Right ventricle myocardium superior (tissue), 1 donor: ENCODE measurements at regions not wholly inside any gene's neighbourhood (a gene's known extent, or its start where the extent isn't known, plus 50 kb on each side); places are given as distances from the start of the nearest gene placed in this dataset.
A peak's percentile ranks its signal among the peaks of the same experiment; 100 is the strongest.
"Not testable (repeated sequence)": the region's sequence is repeated elsewhere in the genome, so short reads cannot be mapped to it uniquely, and the experiment has no call there.

Experiments
- ATAC-seq: fragments of 200-7000 bp; cut with Tn5 transposase; one replicate; pipeline ENCODE4 v1.9.1; 2020; ENCODE audit warnings: mild to moderate bottlenecking; ENCODE audit not compliant: poor library complexity
- DNase-seq: peaks from one replicate; pipeline ENCODE4 v3.0.0-alpha.2; 2020
- intact Hi-C: fragments of 100-400 bp; cut with DNase I; formaldehyde crosslinking; loops from one replicate; pipeline ENCODE4 v1.11.2; 2022
- donor health status: DM: no; HTN: yes; CAD: no; lungs with severe emphysema.

DNA sequence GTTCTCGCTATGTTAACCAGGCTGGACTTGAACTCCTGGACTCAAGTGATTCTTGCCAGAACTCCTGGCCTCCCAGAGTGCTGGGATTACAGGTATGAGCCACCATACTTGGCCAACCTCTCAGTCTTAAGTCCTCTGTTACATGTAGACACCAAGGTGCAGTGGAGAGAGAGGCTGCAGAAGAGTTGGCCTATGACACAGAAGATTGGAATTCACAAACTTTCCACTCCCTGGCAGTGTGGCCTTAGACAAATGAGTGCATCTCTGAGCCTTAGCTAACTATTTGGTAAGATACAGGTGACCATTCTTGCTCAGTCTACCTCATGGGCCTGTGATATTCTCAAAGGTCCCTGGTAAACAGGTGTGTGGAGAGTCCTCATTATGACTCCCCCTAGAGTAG, 159.7 kb downstream of the MYCN start:
- DNase-seq, result no peak
- no peak for ATAC-seq
- intact Hi-C loops, result no loop called here

DNA sequence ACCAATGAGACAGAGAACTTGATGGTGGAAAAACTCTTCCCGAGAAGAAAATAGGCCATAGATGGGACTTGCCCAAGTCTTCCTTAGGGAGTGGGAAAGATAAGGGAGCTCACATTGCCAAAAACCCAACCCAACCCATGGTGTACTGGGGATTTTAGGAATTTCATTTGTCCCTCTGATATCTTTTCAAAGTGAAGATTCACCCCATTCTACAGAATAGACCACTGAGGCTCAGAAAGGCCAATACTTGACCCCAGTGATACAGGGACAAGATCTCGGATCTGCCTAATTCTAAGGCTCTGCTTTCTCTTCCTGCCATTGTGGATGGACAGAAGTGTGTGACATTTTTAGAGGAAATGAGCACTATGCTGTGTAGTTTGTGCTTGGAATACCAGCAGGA, 159.0 kb downstream of the MYCN start:
- intact Hi-C loops, result no loop called here
- ATAC-seq (no peak), DNase-seq (no peak)

DNA sequence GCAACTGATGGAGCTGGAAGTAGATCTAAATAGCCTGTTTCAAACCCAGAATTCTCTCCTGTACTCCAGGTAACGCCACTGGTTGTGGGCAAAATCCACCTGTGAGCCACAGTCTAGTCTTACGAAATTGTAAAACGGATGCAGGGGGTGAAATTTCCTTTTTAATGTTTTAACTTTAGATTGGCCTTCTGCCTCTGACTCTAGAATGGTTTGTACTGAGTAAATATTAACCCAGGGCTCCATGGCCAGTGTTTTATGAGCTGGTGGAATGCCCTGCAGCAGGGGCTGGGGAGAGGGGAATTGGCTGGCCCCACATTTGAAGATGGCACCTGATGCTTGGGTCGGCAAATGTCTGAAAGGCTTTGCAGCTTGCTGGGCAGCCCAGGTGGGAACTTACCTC, 156.6 kb downstream of the MYCN start:
- ATAC-seq (no peak), DNase-seq (no peak)
- intact Hi-C loops, result no loop called here

DNA sequence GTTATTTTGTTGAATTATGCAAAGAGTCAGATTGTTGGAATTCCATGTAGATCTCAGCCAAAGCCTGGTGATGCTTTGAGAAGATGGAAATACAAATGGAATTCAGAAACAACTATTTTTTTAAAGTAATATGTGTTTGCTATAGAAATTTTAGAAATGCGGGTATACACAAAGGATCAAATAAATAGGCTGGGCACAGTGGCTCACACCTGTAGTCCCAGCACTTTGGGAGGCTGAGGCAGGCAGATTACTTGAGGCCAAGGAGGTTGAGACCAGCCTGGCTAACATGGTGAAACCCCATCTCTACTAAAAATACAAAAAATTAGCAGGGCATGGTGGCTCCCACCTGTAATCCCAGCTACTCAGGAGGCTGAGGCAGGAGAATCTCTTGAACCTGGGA, 155.1 kb downstream of the MYCN start:
- intact Hi-C loops, DNase-seq, ATAC-seq: not testable (repeated sequence)

DNA sequence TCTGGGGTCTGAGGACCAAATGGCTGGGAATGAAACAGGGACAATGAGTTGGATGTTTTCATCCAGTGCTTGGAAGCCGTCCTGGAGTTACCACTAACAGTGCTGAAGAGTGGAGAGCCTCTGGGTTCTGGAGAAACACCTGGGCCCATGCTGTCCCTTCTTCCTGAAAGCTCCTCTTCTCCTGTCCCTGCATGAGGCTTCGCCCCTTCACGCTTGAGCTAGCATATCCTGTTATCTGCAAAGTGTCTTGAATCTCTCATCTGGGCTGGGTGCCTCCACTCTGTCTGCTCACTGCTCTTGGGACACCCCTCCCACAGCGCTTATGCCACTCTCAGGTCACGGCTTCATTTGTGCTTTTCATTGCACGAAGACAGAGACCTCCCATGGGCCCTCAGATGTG, 154.5 kb downstream of the MYCN start:
- intact Hi-C loops, result no loop called here
- ATAC-seq (no peak), DNase-seq (no peak)

DNA sequence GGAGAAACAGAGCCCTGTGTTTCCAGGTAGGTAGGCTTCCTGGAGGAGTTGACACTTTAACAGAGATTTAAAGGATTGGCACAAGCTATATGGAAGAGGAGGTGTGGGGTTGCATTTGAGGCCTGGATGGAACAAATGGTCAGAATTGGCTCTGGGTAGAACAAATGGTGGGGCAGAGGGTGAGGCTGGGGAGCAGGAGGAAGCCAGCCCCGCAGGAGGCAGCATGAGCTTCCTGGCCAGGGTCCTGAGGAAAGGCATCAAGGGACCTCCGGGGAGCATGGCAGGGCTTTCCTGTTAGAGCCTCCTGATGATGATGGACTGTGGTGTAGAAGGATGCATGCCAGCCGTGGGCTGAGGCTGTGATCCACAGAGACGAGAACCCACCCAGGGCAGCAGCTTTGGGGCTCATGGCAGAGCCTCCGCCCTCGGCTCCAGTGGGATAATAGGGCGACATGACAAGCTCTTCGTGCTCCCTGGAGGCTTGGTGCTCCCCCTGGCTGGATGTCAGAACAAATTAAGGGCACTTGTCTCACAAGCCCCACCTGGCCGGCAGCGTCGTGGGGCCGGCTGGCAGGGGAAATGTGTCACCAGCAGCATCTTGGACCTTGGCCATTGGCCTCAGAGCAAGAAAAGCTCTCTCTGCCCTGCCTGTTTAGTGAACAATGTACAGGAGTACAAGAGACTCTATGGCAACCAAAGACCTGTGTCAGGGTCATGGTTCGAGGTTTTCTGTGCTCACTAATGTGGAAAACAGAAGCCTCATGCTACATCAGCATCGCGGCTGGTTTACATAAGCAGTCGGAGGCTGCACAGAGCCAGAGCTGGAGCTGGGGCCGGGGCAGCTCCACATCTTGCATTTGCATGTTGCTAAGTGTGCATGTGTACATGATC, 153.5 kb downstream of the MYCN start:
- ATAC-seq (peak; percentile 80), DNase-seq (no peak)
- intact Hi-C loops, result no loop called here

DNA sequence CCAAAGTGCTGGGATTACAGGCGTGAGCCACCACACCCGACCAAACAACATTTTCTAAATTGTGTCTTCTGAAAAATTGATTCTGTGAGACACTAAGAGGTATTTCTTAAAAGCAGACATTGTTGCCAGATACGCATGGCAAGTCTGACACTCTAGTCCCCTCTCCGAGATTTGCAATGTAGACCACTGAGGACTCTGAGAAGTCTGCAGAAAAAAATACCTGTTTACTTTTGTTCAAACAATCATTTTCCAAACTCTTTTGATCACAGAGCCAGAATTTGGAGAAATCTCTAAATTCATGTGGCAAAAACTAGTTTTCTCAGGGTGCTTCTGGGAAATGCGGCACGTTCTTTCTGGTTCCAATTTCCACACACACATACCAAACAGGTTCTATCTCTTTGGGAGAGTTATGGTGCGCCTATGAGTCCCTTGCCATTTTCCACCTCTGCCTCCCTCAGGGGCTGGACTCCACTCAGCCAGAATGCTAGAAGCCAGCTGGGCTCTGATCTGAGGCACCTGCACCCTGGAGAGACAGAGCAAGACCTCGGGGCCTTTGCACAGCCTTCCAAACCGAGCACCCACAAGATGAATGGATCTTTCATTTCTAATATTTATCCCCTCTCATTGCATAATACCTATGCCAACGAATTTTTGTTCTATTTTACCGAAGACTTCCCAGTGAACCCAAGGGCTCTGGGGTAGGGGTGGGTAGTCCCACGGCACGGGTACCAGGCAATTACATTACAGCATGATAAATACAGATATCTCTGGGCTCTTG, 152.7 kb downstream of the MYCN start:
- no peak for DNase-seq

DNA sequence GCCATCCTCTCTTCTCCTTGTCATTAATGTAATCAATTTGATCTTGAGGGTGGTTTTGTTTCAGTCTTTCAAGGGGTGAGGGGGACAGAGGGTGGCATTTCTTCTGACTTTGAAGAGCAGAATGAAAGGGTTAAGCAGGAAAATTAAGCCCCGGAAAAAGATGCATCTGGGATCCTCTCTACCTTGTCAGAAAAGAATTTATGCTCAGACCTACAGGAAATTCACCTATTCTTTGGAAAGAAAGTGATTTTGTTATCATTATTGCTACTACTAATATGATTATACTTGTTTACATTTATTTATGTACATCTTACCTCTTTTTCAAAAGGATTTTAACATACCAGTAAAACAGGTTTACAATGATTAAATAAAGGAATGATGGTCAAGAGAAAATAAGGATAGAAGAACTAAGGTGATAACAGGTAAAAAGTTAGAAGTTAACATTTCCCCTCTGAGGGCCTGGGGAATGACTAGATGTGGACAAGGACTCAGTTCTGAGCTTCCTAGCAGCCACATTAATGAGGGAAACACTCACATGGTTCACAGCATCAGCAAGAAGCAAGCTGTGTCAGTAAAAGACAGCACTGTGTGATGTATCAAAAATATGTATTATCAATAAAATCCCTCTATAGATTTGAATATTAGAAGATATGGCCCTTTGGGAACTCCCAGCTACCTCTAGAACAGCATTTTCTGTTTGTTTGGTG, 151.4 kb downstream of the MYCN start:
- intact Hi-C loops, result no loop called here
- no peak for ATAC-seq

More for the DNA sequence above, 152.7 kb downstream of the MYCN start:
- intact Hi-C loops, result no loop called here
- ATAC-seq, result no peak

DNA sequence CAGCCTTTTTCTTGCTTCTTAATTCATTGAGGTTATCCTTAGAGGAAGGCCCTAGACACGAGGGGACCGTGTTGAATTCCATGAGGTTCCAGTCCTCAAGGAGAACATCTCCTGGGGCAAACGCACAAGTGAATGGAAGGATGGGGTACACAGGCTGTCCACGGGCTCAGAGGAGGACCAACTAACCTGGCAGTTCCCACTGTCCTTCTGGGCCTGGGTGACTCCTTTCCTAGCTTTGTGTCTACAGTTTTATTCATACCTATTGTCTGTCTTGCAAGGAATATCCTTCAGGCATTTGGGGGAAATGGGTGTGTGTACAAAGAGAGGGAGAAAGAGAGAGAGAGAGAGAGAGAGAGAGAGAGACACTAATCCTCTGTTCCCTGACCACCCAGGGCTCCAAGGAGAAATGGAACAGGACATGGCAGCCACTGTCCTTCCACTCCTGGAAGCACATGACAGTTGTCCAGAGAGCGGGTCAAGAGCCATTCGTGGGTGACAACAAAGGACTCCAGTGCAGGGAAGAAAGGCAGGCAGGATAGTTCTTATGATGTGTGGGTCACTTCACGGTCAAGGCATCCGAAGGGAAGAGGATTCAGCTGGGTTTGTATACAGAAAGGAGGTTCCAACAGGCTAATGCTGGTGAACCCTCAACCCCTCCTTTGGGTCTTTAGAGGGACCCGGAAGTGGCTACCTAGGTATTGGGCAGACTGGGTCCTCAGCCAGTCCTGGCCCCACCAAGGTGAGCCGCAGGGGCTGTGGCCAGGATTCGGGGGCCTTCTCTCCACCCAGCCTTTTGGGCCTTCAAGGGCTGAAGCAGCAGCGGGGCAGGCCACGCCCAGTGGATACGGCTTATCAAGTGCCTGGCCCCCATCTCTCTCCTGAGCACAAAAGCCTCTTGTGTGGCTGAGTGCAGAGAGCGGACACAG, 150.6 kb downstream of the MYCN start:
- intact Hi-C loops, result no loop called here
- DNase-seq (no peak), ATAC-seq (no peak)

More for the DNA sequence above, 151.4 kb downstream of the MYCN start:
- no peak for DNase-seq

DNA sequence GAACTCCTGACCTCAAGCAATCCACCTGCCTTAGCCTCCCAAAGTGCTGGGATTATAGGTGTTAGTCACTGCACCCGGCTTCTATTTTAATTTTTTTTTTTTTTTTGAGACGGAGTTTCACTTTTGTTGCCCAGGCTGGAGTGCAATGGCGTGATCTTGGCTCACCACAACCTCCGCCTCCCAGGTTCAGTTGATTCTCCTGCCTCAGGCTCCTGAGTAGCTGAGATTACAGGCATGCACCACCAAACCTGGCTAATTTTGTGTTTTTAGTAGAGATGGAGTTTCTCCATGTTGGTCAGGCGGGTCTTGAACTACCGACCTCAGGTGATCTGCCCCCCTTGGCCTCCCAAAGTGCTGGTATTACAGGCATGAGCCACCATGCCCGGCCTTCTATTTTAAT, 149.1 kb downstream of the MYCN start:
- DNase-seq, ATAC-seq, intact Hi-C loops: not testable (repeated sequence)

DNA sequence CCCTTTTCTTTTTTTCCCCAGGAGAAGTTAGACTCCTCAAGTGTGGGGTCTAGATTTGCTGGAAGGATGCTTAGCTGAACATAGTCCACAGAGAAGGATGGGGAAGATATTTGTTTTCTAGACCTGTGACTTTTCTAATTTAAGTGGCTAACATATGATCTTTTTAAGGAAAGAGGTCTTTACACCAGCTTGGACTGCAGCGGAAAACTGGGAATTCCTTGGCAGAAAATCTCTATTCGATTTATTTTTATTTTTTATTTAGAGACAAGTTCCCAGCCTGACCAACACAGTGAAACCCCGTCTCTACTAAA, 148.4 kb downstream of the MYCN start:
- intact Hi-C loops, result no loop called here
- DNase-seq (no peak), ATAC-seq (no peak)

DNA sequence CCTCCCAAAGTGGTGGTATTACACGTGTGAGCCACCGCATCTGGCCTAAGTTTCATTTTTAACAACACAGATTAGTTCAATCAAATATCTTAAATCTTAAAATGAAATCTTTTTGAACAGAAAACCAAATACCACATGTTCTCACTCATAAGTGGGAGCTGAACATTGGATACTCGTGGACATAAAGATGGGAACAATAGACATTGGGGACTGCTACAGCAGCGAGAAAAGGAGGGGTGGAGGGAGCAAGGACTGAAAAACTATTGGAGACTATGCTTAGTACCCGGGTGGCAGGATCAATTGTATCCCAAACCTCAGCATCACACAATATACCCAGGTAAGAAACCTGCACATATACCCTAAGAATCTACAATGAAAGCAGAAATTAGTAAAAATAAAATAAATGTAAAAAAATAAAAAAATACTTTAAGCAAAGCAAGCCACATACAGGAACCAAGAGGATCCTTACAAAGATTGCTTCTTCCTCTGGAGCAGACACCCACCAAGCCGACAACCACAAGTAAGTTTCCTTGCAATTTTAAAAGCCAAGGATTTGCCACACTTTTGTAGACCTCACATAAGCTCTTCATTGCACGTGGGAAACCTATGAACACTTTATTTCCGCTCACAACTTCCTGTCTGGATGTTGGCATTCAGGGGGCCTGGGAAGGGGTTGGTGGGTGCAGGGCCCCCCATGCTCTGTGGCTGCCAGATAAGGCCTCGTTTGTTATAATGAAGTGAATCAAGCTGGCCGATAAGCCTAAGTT, 147.9 kb downstream of the MYCN start:
- intact Hi-C loops, result no loop called here
- ATAC-seq (no peak), DNase-seq (no peak)

DNA sequence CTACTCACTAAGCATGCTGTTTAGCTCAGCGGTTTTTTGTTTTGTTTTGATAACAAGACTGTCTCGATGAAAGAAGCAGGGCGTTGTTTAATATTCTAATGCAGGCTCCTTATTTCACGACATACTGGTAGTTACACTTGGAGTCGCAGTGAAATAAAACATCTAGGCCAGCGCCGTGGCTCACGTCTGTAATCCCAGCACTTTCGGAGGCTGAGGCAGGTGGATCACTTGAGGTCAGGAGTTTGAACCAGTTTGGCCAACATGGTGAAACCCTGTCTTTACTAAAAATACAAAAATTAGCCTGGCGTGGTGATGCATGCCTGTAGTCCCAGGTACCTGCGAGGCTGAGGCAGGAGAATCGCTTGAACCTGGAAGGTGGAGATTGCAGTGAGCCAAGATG, 145.8 kb downstream of the MYCN start:
- DNase-seq, intact Hi-C loops, ATAC-seq: not testable (repeated sequence)

DNA sequence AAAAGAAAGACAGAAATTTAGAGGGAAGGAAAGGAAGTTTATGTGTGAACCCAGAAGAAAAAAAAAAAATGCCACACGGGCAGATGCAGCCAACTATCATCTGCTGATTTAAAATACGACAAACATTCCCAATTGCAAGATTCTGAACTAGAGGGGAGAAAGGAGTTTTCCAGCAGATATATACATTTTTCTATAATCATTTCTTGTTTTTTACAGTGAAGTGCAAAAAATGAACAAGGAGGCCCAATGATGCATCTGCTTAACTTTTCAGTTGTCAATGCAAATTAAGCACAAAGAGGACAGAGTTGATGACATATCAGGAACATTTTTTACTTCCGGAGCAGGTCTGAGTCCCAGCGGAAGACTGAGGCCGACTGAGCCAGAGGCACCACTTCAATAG, 144.7 kb downstream of the MYCN start:
- no peak for ATAC-seq
- DNase-seq, result no peak
- intact Hi-C loops, result no loop called here

DNA sequence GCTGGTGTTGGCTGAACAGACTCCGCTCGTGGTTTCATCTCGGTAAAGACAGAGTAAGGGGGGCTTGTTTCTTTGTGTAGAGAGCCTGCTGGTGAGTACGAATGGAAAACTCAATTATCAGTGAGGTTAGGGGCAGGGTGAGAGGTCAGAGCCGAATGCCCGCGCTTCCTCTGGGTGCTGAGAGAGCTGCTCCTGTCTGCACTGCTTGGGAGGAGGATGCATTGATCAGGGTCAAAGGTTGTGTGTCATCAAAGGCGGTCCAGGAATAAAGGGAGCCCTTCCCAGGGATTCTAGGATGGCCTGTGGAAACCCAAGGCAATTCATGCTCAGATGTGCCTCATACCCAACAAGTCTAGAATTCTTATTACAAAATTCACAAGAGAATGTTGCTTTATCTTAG, 143.9 kb downstream of the MYCN start:
- ATAC-seq, result no peak
- intact Hi-C loops, result no loop called here
- DNase-seq, result no peak

DNA sequence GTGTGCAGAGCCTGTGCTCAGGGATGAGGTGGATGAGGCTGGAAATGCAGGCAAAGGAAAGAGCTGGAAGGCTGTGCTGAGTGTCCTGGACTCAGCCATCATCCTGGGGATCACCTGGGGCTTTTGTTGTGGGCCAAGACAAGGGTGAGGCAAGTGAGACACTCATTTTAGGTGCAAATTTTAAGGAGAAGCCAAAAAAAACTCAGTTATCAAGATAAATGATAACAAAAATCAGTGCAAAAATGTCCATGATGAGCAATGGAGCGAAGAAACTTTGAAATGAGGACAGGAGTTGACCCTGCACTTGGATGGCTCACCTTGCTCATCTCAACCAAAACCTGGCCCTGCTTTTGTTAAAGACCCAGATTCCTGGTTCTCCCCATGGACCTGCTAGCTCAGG, 141.9 kb downstream of the MYCN start:
- intact Hi-C loops, result no loop called here
- ATAC-seq (no peak), DNase-seq (no peak)

DNA sequence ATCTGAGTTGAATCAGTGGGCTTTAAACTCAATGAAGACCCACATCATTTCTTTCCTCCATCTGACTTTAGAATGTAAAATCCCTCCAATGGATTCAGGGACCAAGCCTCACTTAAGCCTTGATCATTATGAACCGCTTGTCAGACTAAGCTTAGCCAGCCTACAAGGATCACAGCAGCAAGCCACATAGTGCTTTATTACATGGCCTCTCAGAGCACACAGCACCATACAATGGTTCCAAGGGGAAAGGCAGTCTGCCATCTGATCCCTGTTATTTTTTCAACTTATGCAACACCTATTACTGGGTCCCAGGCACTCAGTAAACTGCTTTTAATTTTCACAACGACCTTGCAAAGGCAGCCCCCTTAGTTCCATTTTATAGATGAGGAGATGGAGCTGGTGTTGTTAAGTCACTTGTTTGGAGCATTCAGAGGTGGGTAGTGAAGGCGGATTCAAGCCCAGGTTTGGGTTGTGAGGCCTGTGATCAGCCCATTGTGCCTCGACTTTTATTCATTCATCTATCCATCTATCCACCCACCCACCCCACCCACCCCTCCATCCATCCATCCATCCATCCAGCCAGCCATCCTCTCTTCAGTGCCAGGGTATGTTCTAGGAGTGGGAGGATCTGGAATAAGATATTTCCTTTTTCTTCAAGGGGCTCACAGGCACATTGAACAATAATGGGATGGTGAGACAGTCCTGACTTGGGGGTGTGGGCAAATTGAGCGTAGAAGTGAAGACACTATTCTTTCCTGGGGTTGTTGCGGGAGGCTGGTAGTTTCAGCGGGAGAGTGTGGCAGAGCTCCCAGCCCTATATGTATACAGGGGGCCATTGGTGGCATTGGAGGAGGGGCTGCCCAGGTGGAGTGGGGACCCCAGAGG, 141.2 kb downstream of the MYCN start:
- no peak for DNase-seq
- intact Hi-C loops, result no loop called here
- ATAC-seq, result no peak
